SKM-1 treated with dmso at 0.1 percent for 144 hours (cell line): ENCODE measurements at regions not wholly inside any gene's neighbourhood (a gene's known extent, or its start where the extent isn't known, plus 50 kb on each side); places are given as distances from the start of the nearest gene placed in this dataset.

ENCODE experiments used
- DNase-seq: peaks from one replicate; lab custom pipeline; 2025; ENCODE audit not compliant: unreplicated experiment; lab: John Stamatoyannopoulos, UW

DNA sequence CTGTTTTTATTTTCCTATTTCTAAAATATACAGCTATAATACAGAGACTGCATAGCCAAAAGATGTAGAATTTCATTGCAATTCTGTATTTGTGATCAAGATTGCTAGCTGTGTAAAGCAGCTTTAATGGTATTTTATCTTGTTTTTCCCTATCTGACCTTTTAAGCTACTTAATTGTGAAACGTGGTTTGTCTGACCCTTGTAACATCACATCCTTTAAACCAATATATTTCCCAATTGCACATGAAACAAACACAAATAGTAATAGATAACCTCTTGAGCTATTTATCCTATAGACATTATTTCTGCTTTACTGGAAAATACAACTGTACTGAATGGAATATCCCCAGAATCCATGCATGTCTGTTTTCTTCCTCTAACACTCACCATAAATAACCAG, 112.2 kb upstream of the PLPPR4 start:
- DNase-seq: no peak

DNA sequence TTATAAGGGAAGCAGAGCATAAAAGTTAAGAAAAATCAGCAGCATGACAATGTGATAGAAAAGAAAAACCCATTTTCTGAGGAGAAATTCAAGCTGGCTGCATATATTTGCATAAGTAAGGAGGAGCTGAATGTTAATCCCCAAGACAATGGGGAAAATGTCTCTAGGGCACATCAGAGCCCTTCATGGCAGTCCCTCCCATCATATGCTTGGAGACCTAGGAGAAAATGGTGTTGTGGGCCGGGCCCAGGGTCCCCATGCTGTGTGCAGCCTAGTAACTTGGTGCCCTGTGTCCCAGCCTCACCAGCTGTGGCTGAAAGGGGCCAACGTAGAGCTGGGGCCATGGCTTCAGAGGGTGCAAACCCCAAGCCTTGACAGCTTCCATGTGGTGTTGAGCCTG, 100.6 kb upstream of the PLPPR4 start:
- DNase-seq: no peak

- no peak for DNase-seq
Measured at GRCh38 chr1:99170516-99170915, 93.8 kb upstream of the PLPPR4 start.

- no peak for DNase-seq
Measured at GRCh38 chr1:99171184-99171813, 93.0 kb upstream of the PLPPR4 start.

- no peak for DNase-seq
Measured at GRCh38 chr1:99173282-99173681, 91.0 kb upstream of the PLPPR4 start.

- no peak for DNase-seq
Measured at GRCh38 chr1:99173900-99174299, 90.4 kb upstream of the PLPPR4 start.

DNA sequence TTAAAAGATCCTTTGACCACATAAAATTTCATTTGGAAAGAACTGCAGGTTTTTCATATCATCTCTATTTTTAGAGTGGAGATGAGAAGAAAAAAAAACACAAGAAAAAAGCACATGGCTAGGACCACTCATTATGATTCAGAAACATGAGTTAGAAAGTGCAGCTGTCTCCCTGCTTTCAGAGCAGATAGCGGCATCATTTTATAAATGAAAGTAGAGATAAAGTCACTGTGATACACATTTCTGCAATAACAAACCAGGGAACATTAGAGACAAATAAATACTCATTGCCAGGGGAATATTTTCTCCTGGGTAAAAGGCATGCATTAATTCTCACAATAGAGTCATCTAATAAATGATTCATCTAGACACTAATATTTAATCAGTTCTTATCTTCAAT, 87.5 kb upstream of the PLPPR4 start:
- DNase-seq: no peak

DNA sequence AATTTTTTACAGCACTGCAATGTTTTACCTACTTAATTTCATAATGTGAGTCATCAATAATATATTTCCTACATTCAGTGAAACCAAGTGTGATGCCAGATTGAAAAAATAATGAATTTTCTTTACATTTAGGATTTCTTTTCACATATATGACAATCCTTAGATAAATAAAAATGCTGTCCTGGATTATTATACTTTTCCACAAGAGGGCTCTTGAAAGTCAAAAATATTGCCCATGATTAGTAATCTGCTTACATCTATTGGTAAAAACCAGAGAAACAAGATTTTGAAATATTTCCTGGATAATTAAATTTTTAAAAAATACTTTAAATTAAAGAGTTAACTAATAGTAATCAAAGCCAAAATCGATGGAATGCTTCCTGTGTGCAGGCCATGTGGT, 86.8 kb upstream of the PLPPR4 start:
- DNase-seq: no peak

DNA sequence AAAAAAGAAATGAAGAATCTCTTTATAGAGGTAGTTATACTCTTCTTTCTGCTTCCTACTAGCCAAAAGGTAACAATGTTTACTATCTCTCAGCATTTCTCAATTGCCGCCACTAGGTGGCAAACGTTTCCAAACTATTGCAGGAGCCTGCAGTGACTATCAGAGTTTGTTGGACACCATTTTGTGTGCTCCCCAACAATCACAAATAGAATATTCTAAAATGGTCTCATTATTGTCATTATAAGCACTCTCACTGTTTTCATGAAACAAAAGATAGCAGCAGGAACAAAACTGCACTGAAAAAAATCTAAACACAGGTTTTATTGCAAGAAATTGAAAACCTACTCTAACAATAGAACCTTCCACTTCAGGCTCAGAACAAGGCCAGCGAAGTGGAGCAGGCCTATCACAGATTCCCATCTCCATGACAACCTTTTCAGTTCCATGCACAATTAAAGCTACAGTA, 83.9 kb upstream of the PLPPR4 start:
- DNase-seq: peak; percentile 64

DNA sequence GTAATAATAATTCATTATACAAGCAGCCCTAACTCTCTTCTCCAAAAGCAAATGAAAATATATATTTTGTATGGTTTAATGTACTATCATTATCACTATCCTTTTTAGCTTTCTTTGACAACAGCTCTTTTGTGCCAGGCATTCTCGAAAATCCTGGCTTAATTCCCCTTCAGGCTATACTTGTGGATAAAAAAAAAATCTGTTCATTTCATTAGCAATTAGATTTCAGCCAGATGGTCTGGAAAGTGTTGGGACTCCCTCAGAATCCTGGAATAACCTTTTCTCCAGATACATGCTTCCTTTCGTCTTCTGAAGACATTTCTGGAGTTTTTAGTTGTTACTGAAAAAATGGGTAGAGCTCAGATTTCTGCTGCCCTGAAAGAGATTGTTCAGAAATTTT, 83.4 kb upstream of the PLPPR4 start:
- no peak for DNase-seq

DNA sequence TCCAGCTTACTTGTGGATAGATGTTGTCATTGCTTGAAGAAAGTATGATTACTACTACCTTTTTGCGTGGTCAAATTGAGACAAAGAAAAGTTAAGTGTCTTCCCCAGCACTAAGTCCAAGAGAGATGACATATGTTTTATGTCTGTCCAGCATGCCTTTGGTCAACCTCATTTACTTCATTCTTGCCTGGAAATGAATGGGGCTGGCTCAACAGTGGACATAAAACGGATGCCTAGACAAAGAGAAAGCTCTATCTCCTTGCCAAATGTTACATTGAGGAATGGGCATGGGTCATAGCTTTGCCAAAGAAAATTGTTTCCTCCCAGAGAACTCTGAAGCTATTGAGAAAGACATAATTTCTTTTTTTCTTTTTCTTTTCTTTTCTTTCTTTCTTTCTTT, 82.4 kb upstream of the PLPPR4 start:
- DNase-seq: no peak

DNA sequence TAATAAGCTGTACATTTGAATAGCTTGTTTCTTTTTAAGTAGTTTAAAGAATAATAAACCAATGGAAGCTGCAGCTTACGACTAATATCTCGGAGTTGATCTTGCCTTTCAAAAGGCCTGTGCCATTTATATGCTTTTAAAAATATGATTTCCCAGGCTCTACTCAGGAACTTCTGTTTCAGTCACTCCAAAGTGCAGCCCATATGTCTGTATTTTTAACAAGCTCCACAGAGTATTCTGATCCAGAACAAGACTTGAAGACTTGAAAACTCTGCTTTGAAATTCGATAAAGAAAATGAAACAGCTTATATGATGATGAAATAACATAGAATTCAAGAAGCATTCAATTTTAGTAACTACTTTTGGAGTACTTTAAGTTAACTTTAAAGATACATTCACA, 79.1 kb upstream of the PLPPR4 start:
- no peak for DNase-seq

DNA sequence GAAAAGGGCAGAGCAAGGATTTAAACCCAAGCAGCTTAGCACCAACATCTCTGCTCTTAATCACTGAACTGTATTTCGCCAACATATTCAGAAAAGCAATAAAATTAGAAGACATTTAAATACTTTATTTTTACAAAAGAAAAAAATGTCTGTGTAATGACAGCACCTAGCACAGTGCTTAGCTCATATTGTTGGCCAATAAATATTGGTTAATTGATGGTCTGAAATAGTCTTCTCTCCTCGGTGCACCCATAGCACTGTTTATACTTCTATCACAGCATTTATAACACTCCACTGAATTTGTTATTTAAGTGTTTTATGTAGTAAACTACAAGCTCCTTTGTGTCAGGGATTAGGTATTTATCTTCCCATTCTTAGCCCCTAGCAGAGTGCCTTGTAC, 70.9 kb upstream of the PLPPR4 start:
- DNase-seq: no peak

- no peak for DNase-seq
Measured at GRCh38 chr1:99198393-99198792, 65.9 kb upstream of the PLPPR4 start.

DNA sequence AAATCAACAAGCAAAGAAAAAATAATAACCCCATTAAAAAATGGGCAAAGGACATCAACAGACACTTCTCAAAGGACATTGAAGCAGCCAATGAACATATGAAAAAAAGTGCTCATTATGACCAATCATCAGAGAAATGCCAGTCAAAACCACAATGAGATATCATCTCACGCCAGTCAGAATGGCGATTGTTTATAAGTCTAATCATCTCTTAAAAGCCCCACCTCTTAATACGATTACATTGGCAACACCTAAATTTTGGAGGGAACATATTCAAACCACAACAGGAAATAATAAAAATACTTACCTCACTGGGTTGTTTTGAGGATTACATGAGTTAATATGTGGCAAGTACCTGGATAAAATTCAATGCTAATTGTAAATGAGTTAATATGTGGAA, 57.1 kb upstream of the PLPPR4 start:
- no peak for DNase-seq
